ENCODE measurements at regions not wholly inside any gene's neighbourhood (a gene's known extent, or its start where the extent isn't known, plus 50 kb on each side); places are given as distances from the start of the nearest gene placed in this dataset.

DNA sequence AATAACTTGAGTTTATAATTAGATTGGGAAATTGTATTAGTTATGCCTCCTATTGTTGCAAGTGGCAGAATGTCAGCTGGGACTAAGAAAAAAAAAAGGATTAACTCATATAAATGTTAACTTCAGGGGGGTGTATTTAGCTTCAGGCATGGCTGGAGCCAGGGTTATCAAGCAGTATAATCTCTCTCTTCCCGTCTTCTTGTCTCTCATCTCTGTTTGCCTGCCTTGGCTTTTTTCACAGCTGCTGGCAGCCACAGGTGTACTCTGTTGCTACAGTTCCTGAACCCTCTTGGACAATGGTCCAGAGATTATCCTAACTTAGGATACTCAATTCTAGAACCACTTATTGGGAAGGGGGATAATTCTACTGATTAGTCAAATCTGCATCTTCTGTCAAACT lies 370.7 kb upstream of the MEX3C start:
- TF ChIP-seq POLR2A (IDR thresholded peaks at IDR 0.05; ENCODE audit: low read length) (no peak), KDM1A (IDR thresholded peaks at IDR 0.05; ENCODE audit: low read depth) (no peak), ESRRA (IDR thresholded peaks at IDR 0.05; ENCODE audit: borderline replicate concordance, low read length) (no peak), SMC3 (IDR thresholded peaks at IDR 0.05) (no peak), MAFK (IDR thresholded peaks at IDR 0.05; ENCODE audit: partially characterized antibody) (no peak), NPAS2 (CRISPR knock-in tag; IDR thresholded peaks at IDR 0.05; ENCODE audit: borderline replicate concordance) (no peak), CBX2 (IDR thresholded peaks at IDR 0.05; ENCODE audit: borderline replicate concordance, low read depth) (no peak)
- TF ChIP-seq, protein P1, sequence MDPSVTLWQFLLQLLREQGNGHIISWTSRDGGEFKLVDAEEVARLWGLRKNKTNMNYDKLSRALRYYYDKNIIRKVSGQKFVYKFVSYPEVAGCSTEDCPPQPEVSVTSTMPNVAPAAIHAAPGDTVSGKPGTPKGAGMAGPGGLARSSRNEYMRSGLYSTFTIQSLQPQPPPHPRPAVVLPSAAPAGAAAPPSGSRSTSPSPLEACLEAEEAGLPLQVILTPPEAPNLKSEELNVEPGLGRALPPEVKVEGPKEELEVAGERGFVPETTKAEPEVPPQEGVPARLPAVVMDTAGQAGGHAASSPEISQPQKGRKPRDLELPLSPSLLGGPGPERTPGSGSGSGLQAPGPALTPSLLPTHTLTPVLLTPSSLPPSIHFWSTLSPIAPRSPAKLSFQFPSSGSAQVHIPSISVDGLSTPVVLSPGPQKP (IDR thresholded peaks at IDR 0.05; ENCODE audit: low read depth, low read length), result no peak

All from A549 (cell line).